ENCODE measurements at regions not wholly inside any gene's neighbourhood (a gene's known extent, or its start where the extent isn't known, plus 50 kb on each side); places are given as distances from the start of the nearest gene placed in this dataset.
"Not testable (repeated sequence)": the region's sequence is repeated elsewhere in the genome, so short reads cannot be mapped to it uniquely, and the experiment has no call there.

- DNase-seq (ENCODE audit: low read depth): no peak
- H3K36me3 ChIP-seq (ENCODE audit: control insufficient read depth, insufficient read depth, low read length): no peaks in the 10 kb centered on the region
- TF ChIP-seq CTCF (IDR thresholded peaks at IDR 0.05; ENCODE audit: insufficient read depth, low read depth, low read length): no peak
- no peak overlapping the region for H3K4me3 ChIP-seq (ENCODE audit: low read depth, low read length)
- ChIA-PET POLR2A (no interaction called here), CTCF (no interaction called here)
- H3K27me3 ChIP-seq (ENCODE audit: control insufficient read depth, insufficient read depth, low read length): no peaks in the 10 kb centered on the region
These were observed 149.2 kb upstream of the IRX1 start for GRCh38 chr5:3446410-3446809.

- CTCF ChIA-PET; H3K27me3 ChIP-seq (ENCODE audit: control insufficient read depth, insufficient read depth, low read length); POLR2A ChIA-PET: not testable (repeated sequence)
These were observed 150.1 kb upstream of the IRX1 start for GRCh38 chr5:3445517-3445916.

GRCh38 chr5:3432135-3432534 is 163.5 kb upstream of the IRX1 start:
- H3K27me3 ChIP-seq (ENCODE audit: control insufficient read depth, insufficient read depth, low read length): no peaks in the 10 kb centered on the region
- no peak overlapping the region for H3K4me3 ChIP-seq (ENCODE audit: low read depth, low read length)
- POLR2A ChIA-PET: no interaction called here
- CTCF ChIA-PET: no interaction called here
- no peaks in the 10 kb centered on the region for H3K36me3 ChIP-seq (ENCODE audit: control insufficient read depth, insufficient read depth, low read length)
- no peak for TF ChIP-seq CTCF (IDR thresholded peaks at IDR 0.05; ENCODE audit: insufficient read depth, low read depth, low read length)
- DNase-seq (ENCODE audit: low read depth): no peak

More at GRCh38 chr5:3445517-3445916, 150.1 kb upstream of the IRX1 start:
- H3K4me3 ChIP-seq (ENCODE audit: low read depth, low read length); H3K36me3 ChIP-seq (ENCODE audit: control insufficient read depth, insufficient read depth, low read length); DNase-seq (ENCODE audit: low read depth): not testable (repeated sequence)

- DNase-seq (ENCODE audit: low read depth): no peak
- no peak overlapping the region for H3K4me3 ChIP-seq (ENCODE audit: low read depth, low read length)
- H3K36me3 ChIP-seq (ENCODE audit: control insufficient read depth, insufficient read depth, low read length): no peaks in the 10 kb centered on the region
- CTCF ChIA-PET: no interaction called here
- H3K27me3 ChIP-seq (ENCODE audit: control insufficient read depth, insufficient read depth, low read length): no peaks in the 10 kb centered on the region
- TF ChIP-seq CTCF (IDR thresholded peaks at IDR 0.05; ENCODE audit: insufficient read depth, low read depth, low read length): no peak
- POLR2A ChIA-PET: no interaction called here
These were observed 164.9 kb upstream of the IRX1 start for GRCh38 chr5:3430691-3431090.

- CTCF ChIA-PET: no interaction called here
- Histone ChIP-seq H3K36me3 (ENCODE audit: control insufficient read depth, insufficient read depth, low read length) (no peaks in the 10 kb centered on the region), H3K4me3 (ENCODE audit: low read depth, low read length) (no peak overlapping the region), H3K27me3 (ENCODE audit: control insufficient read depth, insufficient read depth, low read length) (no peaks in the 10 kb centered on the region)
- no peak for TF ChIP-seq CTCF (IDR thresholded peaks at IDR 0.05; ENCODE audit: insufficient read depth, low read depth, low read length)
- no peak for DNase-seq (ENCODE audit: low read depth)
- POLR2A ChIA-PET: no interaction called here
These were observed 165.7 kb upstream of the IRX1 start for GRCh38 chr5:3429962-3430361.

- Histone ChIP-seq H3K36me3 (ENCODE audit: control insufficient read depth, insufficient read depth, low read length) (no peaks in the 10 kb centered on the region), H3K4me3 (ENCODE audit: low read depth, low read length) (no peak overlapping the region), H3K27me3 (ENCODE audit: control insufficient read depth, insufficient read depth, low read length) (no peaks in the 10 kb centered on the region)
- DNase-seq (ENCODE audit: low read depth): no peak
- no peak for TF ChIP-seq CTCF (IDR thresholded peaks at IDR 0.05; ENCODE audit: insufficient read depth, low read depth, low read length)
- ChIA-PET POLR2A (no interaction called here), CTCF (no interaction called here)
These were observed 167.3 kb upstream of the IRX1 start for GRCh38 chr5:3428334-3428733.
